B cell (primary cell): ENCODE measurements at regions not wholly inside any gene's neighbourhood (a gene's known extent, or its start where the extent isn't known, plus 50 kb on each side); places are given as distances from the start of the nearest gene placed in this dataset.

Experiments
- ATAC-seq: fragments of 200-7000 bp; cut with Tn5 transposase; one replicate; pipeline ENCODE4 v1.10.0; 2021; ENCODE audit warnings: low read depth, mild to moderate bottlenecking, moderate number of reproducible peaks, moderate library complexity
- CTCF ChIA-PET: fragments of 350-600 bp; sonication (Branson Sonifier 250); formaldehyde crosslinking; loops from one replicate; lab custom pipeline; 2021; ENCODE audit warnings: antibody characterized with exemption, inconsistent platforms; lab: Charles Lee
- POLR2A ChIA-PET: fragments of 350-600 bp; sonication (Branson Sonifier 250); formaldehyde crosslinking; loops from one replicate; lab custom pipeline; 2021; ENCODE audit warnings: antibody characterized with exemption; lab: Charles Lee
- DNase-seq: peaks from one replicate; pipeline ENCODE4 v3.0.0; 2013
- H2AFZ ChIP-seq: 2 replicates; pipeline ENCODE4 v1.6.1; 2012; ENCODE audit warnings: mild to moderate bottlenecking, low read depth, low read length; ENCODE audit not compliant: insufficient read depth, poor library complexity, severe bottlenecking
- H3K27ac ChIP-seq, 2 donors: 1 replicate in 1 of 2; 2 replicates in 1 of 2; pipeline ENCODE4 v1.5.1; 2012 to 2013; ENCODE audit warnings: low read length in 2 of 2, mild to moderate bottlenecking in 2 of 2, moderate library complexity in 1 of 2
- H3K27me3 ChIP-seq, 4 experiments: fragments of 200-600 bp in 1 of 4; sonication (generic) in 1 of 4; replicated peaks in 1 of 4; 1 replicate in 2 of 4; 2 replicates in 2 of 4; pipeline versions ENCODE4 v1.6.1 to v1.7.0; 2013 to 2016; ENCODE audit warnings: low read length in 3 of 4, mild to moderate bottlenecking in 2 of 4, mixed read lengths in 1 of 4, moderate library complexity in 1 of 4; ENCODE audit not compliant: insufficient read depth in 4 of 4, control insufficient read depth in 3 of 4; ENCODE audit errors: control extremely low read depth in 1 of 4
- H3K36me3 ChIP-seq, 2 experiments: replicated peaks in 1 of 2; 1 replicate in 1 of 2; 2 replicates in 1 of 2; pipeline versions ENCODE4 v1.6.1 to v1.7.1; 2013; ENCODE audit warnings: low read length in 1 of 2; ENCODE audit not compliant: insufficient read depth in 2 of 2, control insufficient read depth in 1 of 2; ENCODE audit errors: control extremely low read depth in 1 of 2, extremely low read depth in 1 of 2
- H3K4me1 ChIP-seq, 2 donors: fragments of 200-600 bp in 1 of 2; sonication (generic) in 1 of 2; 1 replicate in 1 of 2; 2 replicates in 1 of 2; pipeline versions ENCODE4 v1.5.1 to v1.6.1; 2013 to 2017; ENCODE audit warnings: low read length in 2 of 2; ENCODE audit not compliant: control insufficient read depth in 2 of 2, insufficient read depth in 2 of 2
- H3K4me2 ChIP-seq: replicated peaks from 2 replicates; pipeline ENCODE3; 2012; ENCODE audit warnings: mild to moderate bottlenecking, low read depth, low read length; ENCODE audit not compliant: poor library complexity, severe bottlenecking
- H3K4me3 ChIP-seq, 5 experiments: fragments of 200-600 bp in 1 of 5; sonication (generic) in 1 of 5; 1 replicate in 3 of 5; 2 replicates in 2 of 5; pipeline versions ENCODE4 v1.5.1 to v1.7.0; 2011 to 2016; ENCODE audit warnings: low read length in 4 of 5, mild to moderate bottlenecking in 4 of 5, low read depth in 2 of 5, control low read depth in 1 of 5, moderate library complexity in 1 of 5; ENCODE audit not compliant: insufficient read depth in 1 of 5; ENCODE audit errors: control extremely low read depth in 1 of 5, extremely low read depth in 1 of 5
- H3K79me2 ChIP-seq: fragments of 200-600 bp; sonication (generic); one replicate; pipeline ENCODE4 v1.6.0; 2016; ENCODE audit warnings: low read length; ENCODE audit not compliant: control insufficient read depth, insufficient read depth
- H3K9ac ChIP-seq: fragments of 200-600 bp; sonication (generic); 2 replicates; pipeline ENCODE4 v1.6.1; 2017; ENCODE audit warnings: mild to moderate bottlenecking, low read length, moderate library complexity
- H3K9me3 ChIP-seq, 3 donors: one replicate each; pipeline versions ENCODE4 v1.6.1 to v1.7.1; 2013; ENCODE audit warnings: low read length in 2 of 3; ENCODE audit not compliant: control insufficient read depth in 2 of 3, insufficient read depth in 1 of 3; ENCODE audit errors: control extremely low read depth in 1 of 3
- H4K20me1 ChIP-seq: 2 replicates; pipeline ENCODE4 v1.6.0; 2012; ENCODE audit warnings: mild to moderate bottlenecking, low read length; ENCODE audit not compliant: insufficient read depth, control insufficient read depth, poor library complexity, severe bottlenecking
- H3K27ac Mint-ChIP-seq: one replicate; pipeline ENCODE4 v1.8.0; 2021; ENCODE audit warnings: mixed read lengths
- H3K27me3 Mint-ChIP-seq: one replicate; pipeline ENCODE4 v1.8.0; 2021; ENCODE audit warnings: mixed read lengths
- H3K4me1 Mint-ChIP-seq: one replicate; pipeline ENCODE4 v1.8.0; 2021; ENCODE audit warnings: mixed read lengths
- H3K4me3 Mint-ChIP-seq: one replicate; pipeline ENCODE4 v1.8.0; 2021; ENCODE audit warnings: mixed read lengths
- H3K9me3 Mint-ChIP-seq: one replicate; pipeline ENCODE4 v1.8.0; 2022; ENCODE audit warnings: mixed read lengths; ENCODE audit not compliant: insufficient read depth
- CTCF ChIP-seq: fragments of 200-600 bp; IDR thresholded peaks from one replicate; pipeline ENCODE4 v1.8.0; 2022; ENCODE audit warnings: antibody characterized with exemption, mild to moderate bottlenecking
- EZH2 ChIP-seq: IDR thresholded peaks from 2 replicates; pipeline ENCODE4 v1.6.1; 2012; ENCODE audit warnings: borderline replicate concordance, low read depth, mild to moderate bottlenecking, moderate library complexity, low read length; ENCODE audit not compliant: insufficient read depth, poor library complexity, severe bottlenecking
- WGBS: methylation state at CpG from one replicate; pipeline ENCODE4 v1.1.5; 2013; ENCODE audit warnings: missing lambda C conversion rate; ENCODE audit not compliant: insufficient coverage; 5-methylcytosine and 5-hydroxymethylcytosine counted together
- intact Hi-C: fragments of 100-400 bp; cut with micrococcal nuclease; formaldehyde crosslinking; loops from one replicate; pipeline ENCODE4 v1.10.0; 2022

GRCh38 chr11:81342966-81343365 lies 1390.7 kb downstream of the FAM181B start:
- Histone ChIP-seq H3K36me3 (no peaks in the 10 kb centered on the region), H3K4me1 (no peaks in the 10 kb centered on the region), H3K79me2 (no peaks in the 10 kb centered on the region), H3K9me3 (no peaks in the 10 kb centered on the region), H3K27ac (no peak overlapping the region), H3K4me3 (no peak overlapping the region), H3K27me3 (no peaks in the 10 kb centered on the region), H3K9ac (no peak overlapping the region), H4K20me1 (no peaks in the 10 kb centered on the region), H3K4me2 (no peak overlapping the region), H2AFZ (no peak overlapping the region)
- POLR2A ChIA-PET = no interaction called here
- CTCF ChIA-PET = no interaction called here
- Mint-ChIP-seq H3K27me3 (no peaks in the 10 kb centered on the region), H3K4me1 (no peaks in the 10 kb centered on the region), H3K9me3 (no peaks in the 10 kb centered on the region), H3K4me3 (no peak overlapping the region), H3K27ac (no peak overlapping the region)
- ATAC-seq = no peak
- DNase-seq = no peak
- TF ChIP-seq EZH2 (no peak), CTCF (no peak)
- intact Hi-C loops = no loop called here

GRCh38 chr11:81340225-81340624 lies 1393.4 kb downstream of the FAM181B start:
- no peak overlapping the region for H3K27ac Mint-ChIP-seq
- no peaks in the 10 kb centered on the region for H3K9me3 Mint-ChIP-seq
- H3K9ac ChIP-seq = no peak overlapping the region
- no peak for DNase-seq
- no peak overlapping the region for H3K4me3 Mint-ChIP-seq
- ATAC-seq = no peak
- no peaks in the 10 kb centered on the region for H3K36me3 ChIP-seq
- CTCF ChIA-PET = no interaction called here
- no peaks in the 10 kb centered on the region for H3K4me1 Mint-ChIP-seq
- H3K27me3 Mint-ChIP-seq = no peaks in the 10 kb centered on the region
- H4K20me1 ChIP-seq = no peaks in the 10 kb centered on the region
- TF ChIP-seq CTCF = no peak
- TF ChIP-seq EZH2 = no peak
- no peak overlapping the region for H3K4me2 ChIP-seq
- no CpG with 5 or more reads among the region's 1 CpG for WGBS
- no peaks in the 10 kb centered on the region for H3K4me1 ChIP-seq
- POLR2A ChIA-PET = no interaction called here
- no peaks in the 10 kb centered on the region for H3K9me3 ChIP-seq
- H3K4me3 ChIP-seq = no peak overlapping the region
- H2AFZ ChIP-seq = no peak overlapping the region
- H3K79me2 ChIP-seq = no peaks in the 10 kb centered on the region
- no peak overlapping the region for H3K27ac ChIP-seq
- intact Hi-C loops = no loop called here
- no peaks in the 10 kb centered on the region for H3K27me3 ChIP-seq
